ENCODE measurements at regions not wholly inside any gene's neighbourhood (a gene's known extent, or its start where the extent isn't known, plus 50 kb on each side); places are given as distances from the start of the nearest gene placed in this dataset.

DNA sequence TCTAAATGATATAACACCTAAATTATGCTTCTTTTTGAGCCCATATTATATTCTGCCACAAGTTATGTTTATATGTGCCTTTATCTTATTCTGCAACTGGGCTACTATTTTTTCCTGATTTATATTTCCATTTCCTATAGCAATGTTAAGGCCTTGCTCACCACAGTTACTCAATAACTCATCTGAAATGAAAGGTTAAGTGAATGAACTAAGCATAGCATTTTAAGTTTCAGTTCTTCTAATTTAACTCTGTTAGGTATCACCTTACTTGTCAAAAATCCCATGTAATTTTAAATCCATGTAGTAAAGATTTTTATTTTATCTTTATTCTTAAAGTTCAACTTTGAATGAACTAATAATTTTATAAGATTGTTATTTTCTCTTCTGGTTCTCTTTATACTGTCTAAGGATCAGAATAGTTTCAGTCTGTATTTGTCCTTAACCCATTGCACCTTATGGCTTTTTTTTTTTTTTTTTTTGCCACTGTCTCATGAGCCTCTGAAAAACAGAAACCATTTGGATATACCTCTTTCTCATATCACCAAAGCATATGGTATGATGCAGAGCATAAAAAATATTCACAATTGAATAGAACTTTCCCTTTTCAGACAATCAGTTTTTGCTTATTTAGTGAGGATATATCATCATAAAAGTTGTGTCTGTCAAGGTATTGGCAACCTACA lies 301.8 kb upstream of the ZWINT start:
- FAIRE-seq (no peak), DNase-seq (ENCODE audit: insufficient read length, low spot score) (no peak)
- TF ChIP-seq, protein P1, sequence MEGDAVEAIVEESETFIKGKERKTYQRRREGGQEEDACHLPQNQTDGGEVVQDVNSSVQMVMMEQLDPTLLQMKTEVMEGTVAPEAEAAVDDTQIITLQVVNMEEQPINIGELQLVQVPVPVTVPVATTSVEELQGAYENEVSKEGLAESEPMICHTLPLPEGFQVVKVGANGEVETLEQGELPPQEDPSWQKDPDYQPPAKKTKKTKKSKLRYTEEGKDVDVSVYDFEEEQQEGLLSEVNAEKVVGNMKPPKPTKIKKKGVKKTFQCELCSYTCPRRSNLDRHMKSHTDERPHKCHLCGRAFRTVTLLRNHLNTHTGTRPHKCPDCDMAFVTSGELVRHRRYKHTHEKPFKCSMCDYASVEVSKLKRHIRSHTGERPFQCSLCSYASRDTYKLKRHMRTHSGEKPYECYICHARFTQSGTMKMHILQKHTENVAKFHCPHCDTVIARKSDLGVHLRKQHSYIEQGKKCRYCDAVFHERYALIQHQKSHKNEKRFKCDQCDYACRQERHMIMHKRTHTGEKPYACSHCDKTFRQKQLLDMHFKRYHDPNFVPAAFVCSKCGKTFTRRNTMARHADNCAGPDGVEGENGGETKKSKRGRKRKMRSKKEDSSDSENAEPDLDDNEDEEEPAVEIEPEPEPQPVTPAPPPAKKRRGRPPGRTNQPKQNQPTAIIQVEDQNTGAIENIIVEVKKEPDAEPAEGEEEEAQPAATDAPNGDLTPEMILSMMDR (IDR thresholded peaks at IDR 0.05; ENCODE audit: insufficient read depth, missing control alignments): no peak

DNA sequence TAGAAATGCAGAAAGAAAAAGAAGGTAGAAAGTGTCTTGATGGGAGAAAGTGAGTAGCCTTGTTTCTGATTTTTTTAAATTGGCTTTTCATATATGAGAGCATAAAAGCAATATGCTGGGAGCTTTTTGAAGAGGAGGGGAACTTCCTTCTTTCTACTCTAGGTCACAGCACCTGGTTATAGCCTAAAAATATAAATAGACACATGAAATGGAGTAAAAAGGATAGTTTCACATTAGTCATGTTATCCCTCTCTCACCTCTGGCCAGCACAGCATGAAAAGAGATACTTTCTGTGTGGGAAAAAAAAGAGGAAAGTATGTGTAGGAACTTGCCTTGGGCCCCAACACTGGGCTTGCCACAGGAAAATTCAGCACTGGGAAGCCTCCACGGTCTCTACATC lies 292.2 kb upstream of the ZWINT start:
- TF ChIP-seq, protein P1 (IDR thresholded peaks at IDR 0.05; ENCODE audit: insufficient read depth, missing control alignments): no peak
- FAIRE-seq: no peak
- no peak for DNase-seq (ENCODE audit: insufficient read length, low spot score)

DNA sequence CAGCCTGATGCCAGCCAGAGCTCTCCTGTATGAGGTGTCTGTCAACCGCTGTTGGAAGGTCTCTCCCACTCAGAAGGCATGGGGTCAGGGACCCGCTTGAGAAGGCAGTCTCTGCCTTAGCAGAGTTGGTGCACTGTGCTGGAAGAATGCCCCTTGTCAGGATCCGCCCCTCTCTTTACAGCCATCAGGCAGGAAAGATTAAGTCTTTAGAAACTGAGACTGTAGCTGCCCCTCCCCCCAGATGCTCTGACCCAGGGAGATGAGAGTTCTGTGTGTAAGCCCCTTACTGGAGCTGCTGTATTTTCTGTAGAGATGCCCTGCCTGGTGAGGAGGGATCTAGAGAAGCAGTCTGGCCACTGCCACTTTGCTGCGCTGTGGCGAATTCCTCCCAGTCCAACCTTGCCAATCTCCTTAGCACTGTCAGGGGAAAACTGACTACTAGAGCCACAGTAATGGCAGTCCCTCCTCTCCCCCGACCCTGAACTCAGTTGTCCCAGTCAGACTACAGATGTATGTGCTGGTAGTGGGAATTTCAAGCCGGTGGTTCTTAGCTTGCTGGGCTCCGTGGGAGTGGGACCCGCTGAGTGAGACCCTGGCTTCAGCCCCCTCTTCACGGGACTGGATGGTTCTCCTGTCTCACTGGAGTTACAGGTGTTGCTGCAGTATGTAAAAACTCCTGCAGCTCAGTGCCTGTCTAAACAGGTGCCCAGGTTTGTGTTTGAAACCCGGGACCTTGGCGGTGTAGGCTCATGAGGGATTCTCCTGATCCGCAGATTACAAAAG lies 285.5 kb upstream of the ZWINT start:
- DNase-seq (ENCODE audit: insufficient read length, low spot score): no peak
- TF ChIP-seq, protein P1 (IDR thresholded peaks at IDR 0.05; ENCODE audit: insufficient read depth, missing control alignments): no peak
- FAIRE-seq: no peak

DNA sequence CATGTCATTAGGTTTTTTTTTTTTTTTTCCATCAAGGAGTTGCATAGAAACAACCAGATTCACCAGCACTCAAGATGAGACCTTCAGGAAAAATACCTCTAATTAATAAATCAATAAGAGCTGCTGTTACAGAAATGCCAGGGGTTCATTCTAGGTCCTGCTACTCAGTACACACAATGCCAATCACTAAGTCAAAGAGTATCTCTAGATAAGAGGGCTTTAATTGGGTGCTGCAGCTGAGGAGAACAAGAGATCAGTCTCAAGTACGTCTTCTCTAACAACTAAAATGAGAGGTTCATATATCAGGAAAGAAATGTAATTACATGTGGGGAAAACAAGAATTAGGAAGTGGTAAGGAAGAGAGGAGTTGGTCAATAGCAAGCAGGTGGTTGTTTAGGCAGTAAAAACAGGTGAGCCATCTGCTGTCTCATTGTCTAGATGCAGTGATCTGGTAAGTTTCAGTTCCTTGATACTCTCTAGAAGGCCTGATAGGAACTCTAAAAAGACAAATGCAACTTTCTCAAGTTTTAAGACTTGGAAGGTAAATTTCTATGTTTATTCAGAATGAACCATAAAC lies 272.9 kb upstream of the ZWINT start:
- FAIRE-seq: no peak
- no peak for DNase-seq (ENCODE audit: insufficient read length, low spot score)
- TF ChIP-seq, protein P1 (IDR thresholded peaks at IDR 0.05; ENCODE audit: insufficient read depth, missing control alignments): no peak

DNA sequence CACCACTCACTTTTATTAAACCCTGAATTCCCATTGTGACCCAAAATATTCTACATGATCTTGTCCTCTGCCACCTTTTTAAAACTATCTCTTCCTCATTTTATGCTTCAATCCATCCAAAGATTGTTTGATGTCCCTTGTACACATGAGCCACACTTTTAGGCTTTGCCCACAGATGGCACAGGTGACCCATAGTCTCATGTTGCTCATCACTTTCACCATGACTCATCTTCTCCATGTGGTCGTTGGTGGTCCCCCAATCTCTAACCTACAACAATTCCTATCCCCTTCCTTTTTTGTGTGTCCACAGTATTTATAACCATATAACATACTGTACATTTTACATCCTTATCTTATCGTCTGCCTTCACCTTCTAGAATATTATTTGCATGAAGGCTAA lies 271.5 kb upstream of the ZWINT start:
- FAIRE-seq: no peak
- DNase-seq (ENCODE audit: insufficient read length, low spot score): no peak
- TF ChIP-seq, protein P1 (IDR thresholded peaks at IDR 0.05; ENCODE audit: insufficient read depth, missing control alignments): no peak

DNA sequence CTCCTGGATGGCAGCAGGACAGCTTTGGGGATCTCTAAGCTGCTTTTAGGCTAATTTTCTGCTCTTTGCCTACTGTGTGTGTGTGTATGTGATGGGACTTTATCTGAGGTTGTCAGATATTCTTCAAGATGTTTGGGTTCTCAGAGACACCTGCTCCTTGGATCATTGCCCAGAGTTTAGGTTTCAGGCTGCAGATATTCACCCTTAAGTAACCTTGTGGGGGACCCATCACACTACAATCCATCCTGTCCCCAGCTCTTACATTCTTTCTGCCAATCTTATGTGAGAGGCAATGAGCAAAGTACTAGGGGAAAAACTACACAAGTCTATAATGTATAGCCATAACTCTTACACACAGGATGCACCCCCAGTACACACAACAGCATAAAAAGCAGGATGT lies 263.0 kb upstream of the ZWINT start:
- DNase-seq (ENCODE audit: insufficient read length, low spot score) (no peak), FAIRE-seq (no peak)
- TF ChIP-seq, protein P1 (IDR thresholded peaks at IDR 0.05; ENCODE audit: insufficient read depth, missing control alignments): no peak

DNA sequence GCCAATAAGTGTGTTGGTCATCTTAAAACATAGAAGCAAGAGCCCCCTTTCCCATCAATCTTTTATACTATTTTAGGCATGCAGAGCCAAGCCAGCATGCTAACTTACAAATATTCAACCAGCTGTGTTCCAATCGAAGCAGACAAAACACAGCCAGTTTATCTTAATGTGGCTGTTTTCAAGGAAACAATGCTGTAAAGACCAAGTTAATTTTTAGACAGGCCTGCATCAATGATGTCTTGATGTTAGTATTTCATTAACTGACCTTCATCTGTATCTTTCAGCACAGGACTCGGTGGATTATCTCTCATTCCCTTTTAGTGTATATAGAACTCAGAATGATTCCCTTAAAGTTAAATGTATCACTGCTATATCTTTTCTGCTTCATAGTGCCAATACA lies 262.0 kb upstream of the ZWINT start:
- no peak for DNase-seq (ENCODE audit: insufficient read length, low spot score)
- FAIRE-seq: no peak
- TF ChIP-seq, protein P1 (IDR thresholded peaks at IDR 0.05; ENCODE audit: insufficient read depth, missing control alignments): no peak

Measured in D721Med (cell line).